Activated T-cell treated with anti-CD3 and anti-CD28 coated beads for 48 hours (primary cell): ENCODE measurements at regions not wholly inside any gene's neighbourhood (a gene's known extent, or its start where the extent isn't known, plus 50 kb on each side); places are given as distances from the start of the nearest gene placed in this dataset.
A peak's percentile ranks its signal among the peaks of the same experiment; 100 is the strongest.
"Not testable (repeated sequence)": the region's sequence is repeated elsewhere in the genome, so short reads cannot be mapped to it uniquely, and the experiment has no call there.

Source experiments
- DNase-seq: peaks from one replicate; pipeline ENCODE4 v3.0.0-alpha.2; 2020; ENCODE audit warnings: low read depth

- no peak for DNase-seq
These were observed 116.8 kb upstream of the SHB start for GRCh38 chr9:38185647-38186403.

- DNase-seq: no peak
These were observed 115.1 kb upstream of the SHB start for GRCh38 chr9:38183994-38184568.

GRCh38 chr9:38182321-38182720 lies 113.3 kb upstream of the SHB start:
- DNase-seq: no peak

GRCh38 chr9:38181866-38182265 lies 112.8 kb upstream of the SHB start:
- DNase-seq: no peak

GRCh38 chr9:38181232-38181631 lies 112.2 kb upstream of the SHB start:
- DNase-seq: no peak

- DNase-seq: no peak
These were observed 111.6 kb upstream of the SHB start for GRCh38 chr9:38180656-38181055.

GRCh38 chr9:38179965-38180364 lies 110.9 kb upstream of the SHB start:
- DNase-seq: no peak

- no peak for DNase-seq
These were observed 109.2 kb upstream of the SHB start for GRCh38 chr9:38178237-38178636.

- no peak for DNase-seq
These were observed 108.7 kb upstream of the SHB start for GRCh38 chr9:38177680-38178079.

- DNase-seq: no peak
These were observed 107.2 kb upstream of the SHB start for GRCh38 chr9:38176251-38176650.

GRCh38 chr9:38175423-38175822 lies 106.4 kb upstream of the SHB start:
- no peak for DNase-seq

GRCh38 chr9:38172586-38172985 lies 103.6 kb upstream of the SHB start:
- no peak for DNase-seq

- no peak for DNase-seq
These were observed 102.9 kb upstream of the SHB start for GRCh38 chr9:38171926-38172325.

- no peak for DNase-seq
These were observed 102.5 kb upstream of the SHB start for GRCh38 chr9:38171538-38171884.

GRCh38 chr9:38170763-38171537 lies 101.9 kb upstream of the SHB start:
- DNase-seq: peak; percentile 12

GRCh38 chr9:38170155-38170554 lies 101.1 kb upstream of the SHB start:
- DNase-seq: not testable (repeated sequence)

GRCh38 chr9:38166501-38166900 lies 97.5 kb upstream of the SHB start:
- no peak for DNase-seq

GRCh38 chr9:38164659-38165221 lies 95.7 kb upstream of the SHB start:
- no peak for DNase-seq

- no peak for DNase-seq
These were observed 94.5 kb upstream of the SHB start for GRCh38 chr9:38163518-38163917.

- DNase-seq: no peak
These were observed 93.5 kb upstream of the SHB start for GRCh38 chr9:38162332-38163211.

GRCh38 chr9:38160613-38161215 lies 91.7 kb upstream of the SHB start:
- peak; percentile 48 for DNase-seq

GRCh38 chr9:38159599-38159998 lies 90.6 kb upstream of the SHB start:
- DNase-seq: no peak
